Right lobe of liver (tissue), 4 donors: ENCODE measurements at regions not wholly inside any gene's neighbourhood (a gene's known extent, or its start where the extent isn't known, plus 50 kb on each side); places are given as distances from the start of the nearest gene placed in this dataset.

ENCODE experiments used
- POLR2A ChIP-seq: fragments of 450-650 bp; IDR thresholded peaks from one replicate; pipeline ENCODE4 v1.6.1; 2017; ENCODE audit warnings: antibody characterized with exemption, mild to moderate bottlenecking
- TF ChIP-seq, protein P1 (sequence below), 4 donors: fragments of 200-600 bp in 3 of 4; fragments of 450-650 bp in 1 of 4; IDR thresholded peaks; one replicate each; pipeline versions ENCODE4 v1.5.1 to v1.8.0; 2016 to 2022; ENCODE audit warnings: antibody characterized with exemption in 4 of 4, mild to moderate bottlenecking in 2 of 4
- donor health status: DM: no; HTN: no; CAD: no.
- donor health status: DM: no; HTN: no; CAD: no.
- donor health status: DM: no; HTN: yes; CAD: no.

DNA sequence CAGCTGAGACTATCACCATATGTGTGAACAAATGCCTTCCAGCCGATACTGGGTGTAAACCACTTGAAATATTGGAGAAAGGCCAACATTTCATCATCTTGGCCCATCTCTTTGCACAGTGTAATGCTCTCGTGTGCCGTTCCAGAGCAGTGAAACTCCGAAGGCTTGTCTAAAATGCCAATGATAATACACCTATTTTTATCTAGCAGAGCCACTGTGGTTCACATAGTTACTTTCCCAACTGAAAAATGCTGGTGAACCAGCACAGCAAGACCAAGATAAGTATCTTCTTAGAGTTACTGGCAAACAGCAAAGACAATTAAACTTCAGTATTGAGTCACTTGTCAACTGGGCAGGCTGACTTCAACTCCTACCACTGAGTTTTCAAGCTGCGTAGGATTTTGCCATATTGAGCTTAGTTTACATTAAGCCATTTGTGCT lies 379.9 kb upstream of the ACTBL2 start:
- TF ChIP-seq, protein P1, sequence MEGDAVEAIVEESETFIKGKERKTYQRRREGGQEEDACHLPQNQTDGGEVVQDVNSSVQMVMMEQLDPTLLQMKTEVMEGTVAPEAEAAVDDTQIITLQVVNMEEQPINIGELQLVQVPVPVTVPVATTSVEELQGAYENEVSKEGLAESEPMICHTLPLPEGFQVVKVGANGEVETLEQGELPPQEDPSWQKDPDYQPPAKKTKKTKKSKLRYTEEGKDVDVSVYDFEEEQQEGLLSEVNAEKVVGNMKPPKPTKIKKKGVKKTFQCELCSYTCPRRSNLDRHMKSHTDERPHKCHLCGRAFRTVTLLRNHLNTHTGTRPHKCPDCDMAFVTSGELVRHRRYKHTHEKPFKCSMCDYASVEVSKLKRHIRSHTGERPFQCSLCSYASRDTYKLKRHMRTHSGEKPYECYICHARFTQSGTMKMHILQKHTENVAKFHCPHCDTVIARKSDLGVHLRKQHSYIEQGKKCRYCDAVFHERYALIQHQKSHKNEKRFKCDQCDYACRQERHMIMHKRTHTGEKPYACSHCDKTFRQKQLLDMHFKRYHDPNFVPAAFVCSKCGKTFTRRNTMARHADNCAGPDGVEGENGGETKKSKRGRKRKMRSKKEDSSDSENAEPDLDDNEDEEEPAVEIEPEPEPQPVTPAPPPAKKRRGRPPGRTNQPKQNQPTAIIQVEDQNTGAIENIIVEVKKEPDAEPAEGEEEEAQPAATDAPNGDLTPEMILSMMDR (IDR thresholded peaks at IDR 0.05): no peak
- no peak for TF ChIP-seq POLR2A
